ENCODE measurements at regions not wholly inside any gene's neighbourhood (a gene's known extent, or its start where the extent isn't known, plus 50 kb on each side); places are given as distances from the start of the nearest gene placed in this dataset.

DNA sequence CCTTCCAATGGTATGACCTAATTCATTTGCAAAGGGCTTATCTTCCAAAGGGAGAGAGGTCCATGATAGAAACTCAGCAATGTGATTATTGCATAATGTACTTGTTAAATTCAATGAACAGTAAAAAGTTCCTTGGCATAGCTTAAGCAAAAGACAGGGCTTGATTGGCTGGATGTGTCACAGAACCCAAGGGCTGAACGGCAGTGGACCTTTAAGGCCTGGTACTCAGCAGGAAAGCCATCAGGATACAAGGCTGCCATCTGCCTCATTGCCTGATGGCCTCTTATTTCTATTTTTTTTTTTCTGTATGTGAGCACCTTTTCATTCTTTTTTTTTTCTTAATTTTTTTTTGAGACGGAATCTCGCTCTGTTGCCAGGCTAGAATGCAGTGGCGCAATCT, 208.9 kb upstream of the WSCD1 start:
- no peak for DNase-seq (ENCODE audit: low read depth in 2 of 3, low spot score in 1 of 3)

DNA sequence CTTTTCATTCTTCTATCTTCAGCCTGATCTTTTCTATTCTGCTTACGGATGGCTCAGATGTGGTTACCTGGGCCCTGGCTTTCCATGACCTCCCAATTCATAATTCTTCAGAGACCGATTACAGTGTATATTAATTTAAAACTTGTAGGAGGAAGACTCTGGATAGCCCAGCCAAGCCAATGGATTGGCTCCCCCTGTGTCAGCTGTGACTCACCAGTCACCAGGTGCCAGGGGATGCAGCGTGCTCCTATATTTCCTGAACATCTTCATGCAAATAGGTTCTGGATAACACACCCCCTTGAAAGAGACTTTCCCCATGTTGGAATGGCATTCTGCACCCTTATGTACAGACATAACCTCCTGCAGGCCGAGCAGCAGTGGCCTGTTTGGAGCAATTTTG, 208.3 kb upstream of the WSCD1 start:
- no peak for DNase-seq (ENCODE audit: low read depth in 2 of 3, low spot score in 1 of 3)

DNA sequence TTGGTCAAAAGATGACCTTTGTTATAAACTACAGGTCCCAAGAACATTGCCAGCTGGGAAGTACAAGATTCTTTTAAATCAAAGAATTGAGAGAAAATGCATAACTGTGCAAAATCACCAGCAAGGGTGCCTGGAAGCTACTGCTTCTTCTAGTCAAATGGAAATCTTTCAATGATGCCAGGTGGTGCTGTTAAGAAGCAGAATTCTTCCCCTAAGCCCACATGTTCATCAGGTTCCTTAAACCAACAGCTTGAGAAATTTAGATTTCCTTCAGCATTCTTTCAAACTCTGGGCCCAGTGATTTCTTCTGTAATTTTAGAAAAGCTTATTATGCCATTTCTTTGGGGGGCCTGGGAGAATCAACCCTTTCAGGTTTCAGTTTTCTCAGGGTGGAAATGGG, 207.8 kb upstream of the WSCD1 start:
- DNase-seq (ENCODE audit: low read depth in 2 of 3, low spot score in 1 of 3) = no peak

DNA sequence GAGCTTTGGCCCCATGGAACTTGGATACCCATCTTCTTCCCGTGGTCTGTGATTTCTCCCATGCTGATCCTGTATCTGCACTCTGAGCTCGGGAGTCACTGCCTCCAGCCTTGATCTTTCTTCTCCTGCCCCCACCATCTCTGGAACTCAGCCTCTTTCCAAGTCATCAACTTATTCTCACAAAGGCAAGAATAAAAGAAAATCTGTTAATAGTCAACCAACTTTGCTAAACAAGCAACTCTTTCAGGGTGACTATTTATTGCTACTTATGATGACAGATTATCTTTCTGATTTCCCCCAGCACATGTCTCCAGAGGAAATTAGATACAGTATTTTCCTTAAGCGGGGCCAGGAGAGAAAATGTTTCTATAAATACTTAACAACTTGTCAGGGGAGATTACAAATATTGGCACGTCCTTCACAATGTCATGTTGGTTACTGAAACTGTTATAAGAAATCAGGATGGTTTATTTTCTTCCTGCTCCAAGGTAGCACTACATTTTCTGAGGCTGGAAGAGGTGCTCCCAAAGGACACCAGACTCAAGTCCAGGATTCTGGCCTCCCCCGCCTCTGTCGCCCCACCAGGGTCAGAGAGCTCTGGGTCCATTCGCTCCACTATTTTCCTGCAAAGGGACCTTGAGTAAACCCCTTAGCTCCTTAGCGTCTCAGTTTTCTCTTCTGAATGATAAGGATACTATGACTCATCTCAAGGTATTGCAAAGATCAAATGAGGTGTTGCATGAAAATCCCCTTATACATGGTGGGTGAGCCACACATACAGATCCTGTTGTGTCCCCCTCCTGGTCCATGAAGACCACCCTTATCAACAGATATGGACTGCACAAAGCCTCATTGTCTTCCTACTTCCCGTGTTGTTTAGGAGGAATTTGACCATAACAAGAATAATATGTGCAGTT, 205.2 kb upstream of the WSCD1 start:
- DNase-seq (ENCODE audit: low read depth in 2 of 3, low spot score in 1 of 3) = no peak

DNA sequence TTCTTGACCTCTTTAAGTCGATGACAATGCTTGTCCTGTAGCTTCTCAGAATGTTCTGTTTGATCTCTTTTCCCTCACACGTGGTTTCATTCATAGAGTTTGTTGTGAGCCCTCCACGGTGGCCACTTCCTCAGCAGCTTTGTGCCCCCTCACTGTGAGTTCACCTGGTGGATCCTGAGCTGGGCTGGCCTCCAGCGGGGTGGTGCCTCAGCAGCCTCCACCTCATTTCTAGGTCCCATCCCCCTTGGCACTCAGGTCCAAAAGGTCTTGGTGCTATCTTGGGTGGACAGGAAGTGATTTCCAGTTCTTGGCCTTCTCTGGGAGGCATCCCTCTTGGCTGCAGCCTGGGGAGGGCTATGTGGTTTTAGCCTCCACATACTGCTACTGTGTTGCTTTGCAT, 203.2 kb upstream of the WSCD1 start:
- no peak for DNase-seq (ENCODE audit: low read depth in 2 of 3, low spot score in 1 of 3)

DNA sequence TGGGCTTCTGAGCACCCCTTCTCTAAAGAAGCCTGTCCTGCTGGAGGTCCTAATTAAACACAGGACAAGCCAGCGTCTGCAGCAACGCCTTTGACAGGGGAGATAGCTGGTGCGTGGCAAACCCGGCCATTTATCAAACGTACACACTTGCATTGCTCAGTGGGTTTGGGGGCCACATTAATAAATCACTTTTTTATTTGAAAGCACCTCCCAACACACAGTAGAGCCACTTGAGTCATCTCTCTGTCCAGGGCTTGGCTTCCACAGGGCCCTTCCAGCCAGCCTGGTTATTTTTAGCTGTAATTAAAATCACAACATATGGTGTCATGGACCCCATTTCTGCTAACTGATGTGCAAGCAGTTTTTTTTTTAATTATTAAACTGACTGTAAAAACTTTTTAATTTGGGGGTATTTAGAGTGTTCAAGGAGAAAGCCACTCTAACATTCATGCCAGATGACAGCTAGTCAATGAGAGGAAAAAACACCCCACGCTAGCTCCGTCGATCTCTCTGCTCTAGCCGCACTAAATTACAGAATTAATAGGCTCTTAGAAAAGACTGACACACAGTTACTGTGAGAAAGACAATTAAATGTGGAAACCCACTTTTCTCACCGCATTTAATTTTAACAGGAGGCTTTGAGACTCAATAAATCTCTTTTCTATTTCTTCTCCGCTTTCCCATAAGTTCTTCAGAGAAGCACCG, 201.0 kb upstream of the WSCD1 start:
- no peak for DNase-seq (ENCODE audit: low read depth in 2 of 3, low spot score in 1 of 3)

DNA sequence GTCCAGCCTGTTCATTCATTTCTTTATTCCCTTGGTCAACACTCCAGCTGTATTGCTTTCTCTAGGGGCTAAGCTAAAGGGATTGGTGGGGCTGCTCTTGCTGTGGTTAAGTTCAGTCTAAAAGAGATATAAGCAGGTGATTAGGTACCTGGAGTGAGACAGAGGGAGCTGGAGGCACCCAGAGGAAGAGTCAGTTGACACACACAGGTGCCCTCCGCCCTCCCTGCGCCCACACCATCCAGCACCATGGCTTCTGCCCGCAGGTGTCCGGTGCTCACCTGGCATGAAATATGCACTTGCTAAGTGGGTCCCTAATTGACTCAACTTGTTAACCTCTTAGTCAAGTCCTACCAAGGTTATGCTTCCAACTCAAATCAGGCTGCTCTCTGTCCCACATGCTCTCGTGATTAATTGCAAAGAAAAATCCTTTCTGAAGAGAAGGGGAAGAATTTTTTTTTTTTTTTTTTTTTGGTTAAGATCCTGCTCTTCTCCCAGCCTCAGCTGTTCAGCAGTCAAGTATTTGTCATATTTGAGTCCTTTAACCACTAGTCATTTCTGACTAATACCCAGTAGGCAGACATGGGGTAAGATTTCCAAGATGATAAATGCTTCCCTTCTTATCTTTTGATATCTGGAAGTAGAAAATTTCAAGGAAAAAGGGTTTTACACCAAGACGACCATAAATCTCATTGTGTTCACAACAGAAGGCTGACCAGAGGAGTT, 199.8 kb upstream of the WSCD1 start:
- DNase-seq (ENCODE audit: low read depth in 2 of 3, low spot score in 1 of 3) = no peak

DNA sequence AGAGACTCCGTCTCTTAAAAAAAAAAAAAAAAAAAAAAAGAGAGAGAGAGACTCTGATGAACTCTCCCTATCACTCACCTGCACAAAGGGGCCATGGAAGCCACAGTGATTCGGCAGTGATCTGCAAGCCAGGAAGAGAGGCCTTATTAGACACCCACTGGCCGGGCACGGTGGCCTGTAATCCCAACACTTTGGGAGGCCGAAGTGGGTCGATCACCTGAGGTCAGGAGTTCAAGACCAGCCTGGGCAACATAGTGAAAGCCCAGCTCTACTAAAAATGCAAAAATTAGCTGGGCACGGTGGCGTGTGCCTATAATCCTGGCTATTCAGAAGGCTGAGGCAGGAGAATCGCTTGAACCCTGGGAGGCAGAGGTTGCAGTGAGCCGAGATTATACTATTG, 198.5 kb upstream of the WSCD1 start:
- DNase-seq (ENCODE audit: low read depth in 2 of 3, low spot score in 1 of 3) = no peak

DNA sequence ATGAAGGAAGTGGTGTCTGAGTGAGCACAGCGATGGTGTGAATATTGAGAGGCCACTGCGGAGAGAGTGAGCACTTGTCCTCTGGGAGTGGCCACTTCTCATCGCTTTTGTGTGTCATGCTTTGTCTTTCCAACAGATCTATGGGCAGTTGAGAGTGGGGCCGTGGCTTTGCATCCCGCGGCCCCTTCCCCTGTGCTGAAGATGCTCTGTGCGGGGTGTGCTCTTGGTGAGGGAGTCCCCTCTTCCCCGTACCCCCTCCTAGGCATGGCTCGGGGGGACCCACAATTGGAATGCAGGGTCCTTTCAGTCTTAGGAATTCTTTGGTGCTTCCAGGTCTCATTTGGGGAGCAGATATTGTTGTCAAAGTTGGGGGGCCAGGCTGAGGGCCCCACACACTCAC, 197.3 kb upstream of the WSCD1 start:
- no peak for DNase-seq (ENCODE audit: low read depth in 2 of 3, low spot score in 1 of 3)

DNA sequence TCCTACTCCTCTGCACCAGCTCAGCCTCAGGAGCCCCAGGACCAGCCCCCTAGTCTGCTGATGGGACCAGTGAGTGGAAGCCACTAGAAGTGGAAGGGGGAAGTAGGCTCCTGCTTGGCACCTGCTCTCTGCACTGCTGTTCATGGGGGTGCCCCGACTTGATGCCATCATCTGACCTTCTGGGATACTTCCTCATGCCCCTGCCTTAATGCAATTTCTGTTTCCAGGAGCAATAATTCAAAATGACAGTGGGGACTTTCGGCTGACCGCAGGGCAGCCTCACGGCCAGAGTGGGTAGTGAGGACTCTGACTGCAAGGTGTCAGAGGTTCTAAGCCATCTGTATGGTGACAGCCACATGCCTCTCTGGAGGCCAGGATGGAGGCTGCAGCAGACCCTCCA, 196.4 kb upstream of the WSCD1 start:
- no peak for DNase-seq (ENCODE audit: low read depth in 2 of 3, low spot score in 1 of 3)

DNA sequence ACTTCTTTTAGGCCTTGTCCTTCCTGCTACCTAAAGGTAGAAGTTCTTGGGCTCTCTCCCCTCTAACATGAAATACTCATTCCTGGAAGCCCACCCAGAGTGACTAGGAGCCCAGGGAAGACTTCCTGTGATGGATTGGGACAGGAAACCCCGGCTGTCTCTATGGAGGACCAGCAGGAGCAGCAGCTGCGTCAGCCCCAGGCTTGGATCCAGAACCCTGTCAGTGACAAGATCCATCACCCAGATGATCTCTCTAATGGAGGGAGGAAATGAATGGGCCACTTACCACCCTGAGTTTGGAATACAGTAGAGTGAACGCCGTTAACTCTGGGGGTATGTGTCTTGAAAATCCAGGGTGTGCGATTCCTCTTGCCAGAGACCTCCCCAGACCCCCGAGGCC, 195.7 kb upstream of the WSCD1 start:
- no peak for DNase-seq (ENCODE audit: low read depth in 2 of 3, low spot score in 1 of 3)

DNA sequence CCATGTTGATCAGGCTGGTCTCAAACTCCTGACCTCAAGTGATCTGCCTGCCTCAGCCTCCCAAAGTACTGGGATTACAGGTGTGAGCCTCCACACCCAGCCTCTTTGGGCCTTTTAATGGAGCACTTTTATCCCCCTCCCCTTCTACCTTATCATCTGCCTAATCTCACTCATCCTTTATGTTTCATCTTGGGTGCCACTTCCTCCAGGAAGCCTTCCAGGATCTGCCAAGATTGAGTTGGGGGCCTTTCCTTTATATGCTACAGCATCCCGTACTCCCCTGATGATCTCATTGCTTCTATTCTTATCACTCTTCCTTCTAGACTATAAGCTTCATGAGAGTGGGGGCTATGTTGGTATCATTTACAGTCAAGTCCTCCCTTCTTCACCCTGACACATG, 192.8 kb upstream of the WSCD1 start:
- no peak for DNase-seq (ENCODE audit: low read depth in 2 of 3, low spot score in 1 of 3)

DNA sequence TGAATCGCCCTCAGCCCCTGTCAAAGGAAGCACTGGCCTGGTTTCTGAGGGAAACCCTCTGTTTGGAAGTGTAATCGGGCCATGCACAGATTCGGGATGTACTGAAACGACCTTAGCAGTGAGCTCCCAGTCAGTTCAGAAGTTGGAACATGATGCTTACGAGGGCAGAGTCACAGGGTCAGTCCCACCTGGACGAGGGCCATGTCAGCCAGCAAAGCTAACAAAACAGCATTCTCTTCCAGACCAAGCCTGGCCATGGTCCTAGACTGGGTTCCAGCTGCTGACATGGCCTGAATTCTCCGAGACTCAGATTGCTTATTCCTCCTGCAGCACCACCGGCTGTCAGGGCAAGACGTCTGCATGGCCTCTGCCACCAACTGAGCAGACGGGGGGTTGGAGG, 192.2 kb upstream of the WSCD1 start:
- no peak for DNase-seq (ENCODE audit: low read depth in 2 of 3, low spot score in 1 of 3)

DNA sequence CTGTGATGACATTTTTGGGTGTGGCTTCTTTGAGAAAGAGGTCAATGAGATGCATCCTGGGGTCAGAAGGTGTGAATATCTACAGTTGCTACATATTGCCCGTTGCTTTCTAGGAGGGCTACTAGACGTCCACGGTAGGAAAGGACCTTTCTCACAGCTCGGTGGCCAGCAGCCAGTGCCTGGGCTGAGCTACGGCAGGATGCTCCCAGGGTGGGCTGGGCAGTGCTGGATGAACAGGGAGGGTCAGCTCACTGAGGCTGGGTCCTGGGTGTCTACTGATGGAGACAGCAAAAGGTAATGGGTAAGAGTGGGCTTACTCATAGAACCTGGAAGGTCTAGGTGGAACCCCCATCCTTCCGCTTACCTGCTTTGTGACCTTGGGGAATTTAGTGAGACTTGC, 188.3 kb upstream of the WSCD1 start:
- no peak for DNase-seq (ENCODE audit: low read depth in 2 of 3, low spot score in 1 of 3)

DNA sequence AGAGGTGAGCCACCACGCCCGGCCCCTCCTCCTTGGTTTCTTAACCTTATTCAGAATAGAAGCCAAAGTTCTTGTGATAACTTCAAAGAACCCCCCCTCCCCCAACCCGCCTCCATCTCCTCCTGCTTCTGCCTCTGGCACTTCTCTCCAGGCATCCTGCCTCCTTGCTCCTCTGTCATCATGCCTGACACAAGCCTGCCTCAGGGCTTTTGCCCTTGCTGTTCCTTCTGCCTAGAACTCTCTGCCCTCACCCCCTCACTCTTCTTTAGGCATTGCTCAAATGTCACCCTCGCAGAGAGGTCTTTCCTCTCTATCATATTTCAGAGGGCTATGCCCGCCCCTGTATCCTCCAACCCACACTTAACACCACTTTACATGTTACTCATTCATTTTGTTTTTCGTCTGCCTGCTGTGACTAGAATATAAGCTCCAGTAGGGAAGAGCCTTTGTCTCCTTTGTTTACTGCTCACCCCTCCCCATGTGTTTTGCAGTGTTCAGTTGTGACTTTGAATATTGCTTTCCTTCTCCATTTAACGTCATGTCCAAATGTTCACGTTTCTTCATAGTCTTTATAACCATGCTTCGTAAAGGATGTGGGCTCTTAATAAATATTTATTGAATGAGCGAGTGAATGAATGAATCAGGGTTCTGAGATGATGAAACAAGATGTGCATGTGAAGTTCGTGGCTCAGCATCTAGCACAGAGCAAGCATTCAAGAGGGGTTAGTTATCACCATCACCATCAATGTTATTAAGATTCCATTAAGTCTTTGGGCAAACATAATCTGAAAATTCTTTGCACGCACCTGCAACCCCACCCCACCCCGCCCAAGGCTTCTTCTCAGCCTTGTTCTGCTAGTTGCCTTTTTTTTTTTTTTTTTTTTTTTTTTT, 186.2 kb upstream of the WSCD1 start:
- no peak for DNase-seq (ENCODE audit: low read depth in 2 of 3, low spot score in 1 of 3)

DNA sequence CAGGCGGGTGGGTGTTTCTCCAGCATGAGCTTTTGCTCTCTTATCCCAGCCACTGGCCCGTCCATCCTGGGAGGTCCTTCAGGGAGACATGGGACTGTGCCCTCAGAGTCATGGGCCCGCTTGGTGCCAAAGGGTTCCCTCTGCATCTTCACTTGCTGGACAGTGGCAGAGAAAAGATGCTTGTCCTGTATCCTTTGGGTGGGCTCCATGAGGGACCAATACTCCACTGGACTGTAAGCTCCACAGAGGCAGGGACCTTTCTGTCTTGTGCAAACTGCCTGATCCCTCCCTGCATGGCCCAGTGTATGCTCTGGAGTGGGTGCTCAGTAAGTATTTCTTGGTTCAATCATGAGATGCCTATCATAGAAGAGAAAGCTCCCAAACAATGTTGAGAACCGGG, 184.8 kb upstream of the WSCD1 start:
- DNase-seq (ENCODE audit: low read depth in 2 of 3, low spot score in 1 of 3) = no peak

DNA sequence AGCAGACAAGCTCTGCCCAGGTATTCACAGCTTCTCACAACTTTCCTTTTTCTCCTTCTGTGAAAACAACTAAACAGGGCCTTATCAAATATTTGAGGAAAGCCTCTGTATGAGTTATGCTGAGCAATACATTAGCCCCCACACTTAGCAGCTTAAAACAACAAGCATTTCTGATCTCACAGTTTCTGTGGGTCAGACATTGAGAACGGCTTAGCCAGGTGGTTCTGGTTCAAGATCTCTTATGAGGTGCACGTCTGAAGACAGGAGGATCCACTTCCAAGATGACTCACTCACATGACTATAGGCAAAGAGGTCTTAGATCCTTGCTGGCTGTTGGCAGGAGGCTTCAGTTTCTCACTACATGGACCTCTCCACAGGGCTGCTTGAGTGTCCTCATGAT, 181.4 kb upstream of the WSCD1 start:
- DNase-seq (ENCODE audit: low read depth in 2 of 3, low spot score in 1 of 3) = no peak

DNA sequence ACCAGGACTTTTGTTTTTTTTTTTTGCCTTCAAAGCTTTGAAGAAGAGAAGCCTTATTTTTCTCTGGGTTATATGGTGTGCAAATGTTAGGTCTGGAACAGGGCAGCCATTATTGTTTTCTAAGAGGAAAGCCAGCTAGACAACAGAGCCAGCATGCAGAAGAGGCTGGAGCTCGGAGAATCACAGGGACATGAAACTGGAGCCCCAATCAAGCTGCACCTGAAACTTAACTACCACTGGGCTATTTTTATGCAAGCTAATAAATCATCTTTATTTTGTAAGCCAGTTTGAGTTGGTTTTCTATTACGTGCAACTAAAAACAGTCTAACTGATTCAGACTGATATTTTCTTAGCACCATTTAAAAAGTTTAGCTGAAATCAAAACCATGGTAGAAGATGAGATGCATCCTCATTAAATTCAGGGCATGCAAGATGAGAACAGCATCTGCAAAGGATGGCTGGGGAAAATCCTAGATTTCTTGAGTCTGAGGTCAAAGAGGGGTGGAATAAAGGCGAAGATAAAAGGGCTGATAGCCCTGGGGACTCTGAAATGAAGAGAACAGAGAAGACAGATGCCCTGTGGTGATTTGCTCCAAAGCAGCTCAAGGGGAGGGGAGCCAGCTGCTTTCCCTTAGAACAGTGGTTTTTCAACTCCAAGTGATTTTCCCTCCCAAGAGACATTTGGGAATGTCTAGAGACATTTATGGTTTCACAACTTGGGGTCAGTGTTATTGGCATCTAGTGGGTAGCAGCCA, 177.1 kb upstream of the WSCD1 start:
- DNase-seq (ENCODE audit: low read depth in 2 of 3, low spot score in 1 of 3) = no peak

DNA sequence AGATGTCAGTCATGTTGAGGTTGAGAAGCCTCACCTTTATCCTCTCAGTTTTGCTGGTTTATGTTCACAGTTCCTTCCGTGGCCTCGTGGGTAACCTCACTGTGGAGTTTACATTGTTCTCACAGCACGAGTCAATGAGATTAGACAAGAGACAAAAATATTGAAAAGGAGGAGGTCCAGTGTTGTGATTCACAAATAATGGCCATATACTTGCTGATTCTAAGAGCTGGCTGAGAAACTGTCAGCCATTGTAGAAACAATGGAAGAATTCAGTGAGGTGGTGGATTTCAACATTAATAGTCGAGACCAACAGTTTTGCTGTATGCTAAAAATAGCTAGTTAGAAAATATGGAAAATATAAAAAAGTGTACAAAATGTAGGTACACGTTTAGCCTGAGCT, 176.4 kb upstream of the WSCD1 start:
- DNase-seq (ENCODE audit: low read depth in 2 of 3, low spot score in 1 of 3) = no peak

DNA sequence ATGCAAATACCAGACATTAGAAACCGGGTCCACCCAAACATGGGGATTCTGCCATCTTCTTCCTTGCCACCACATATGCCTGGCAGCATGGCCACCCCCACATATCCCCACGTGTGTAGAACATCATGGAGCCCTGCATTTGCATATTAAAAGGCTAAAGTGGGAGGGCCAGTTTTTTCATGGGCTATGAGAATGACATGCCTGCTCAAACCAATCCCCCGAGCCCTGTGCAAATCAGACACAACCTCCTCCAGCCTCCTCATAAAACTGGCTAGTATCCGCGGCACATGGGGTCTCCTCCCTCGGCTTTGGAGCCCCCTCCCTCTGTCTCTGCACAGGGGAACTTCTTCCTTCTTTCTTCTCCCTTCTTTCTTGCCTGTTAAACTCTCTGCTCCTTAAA, 174.9 kb upstream of the WSCD1 start:
- no peak for DNase-seq (ENCODE audit: low read depth in 2 of 3, low spot score in 1 of 3)
